ENCODE measurements at regions not wholly inside any gene's neighbourhood (a gene's known extent, or its start where the extent isn't known, plus 50 kb on each side); places are given as distances from the start of the nearest gene placed in this dataset.

DNA sequence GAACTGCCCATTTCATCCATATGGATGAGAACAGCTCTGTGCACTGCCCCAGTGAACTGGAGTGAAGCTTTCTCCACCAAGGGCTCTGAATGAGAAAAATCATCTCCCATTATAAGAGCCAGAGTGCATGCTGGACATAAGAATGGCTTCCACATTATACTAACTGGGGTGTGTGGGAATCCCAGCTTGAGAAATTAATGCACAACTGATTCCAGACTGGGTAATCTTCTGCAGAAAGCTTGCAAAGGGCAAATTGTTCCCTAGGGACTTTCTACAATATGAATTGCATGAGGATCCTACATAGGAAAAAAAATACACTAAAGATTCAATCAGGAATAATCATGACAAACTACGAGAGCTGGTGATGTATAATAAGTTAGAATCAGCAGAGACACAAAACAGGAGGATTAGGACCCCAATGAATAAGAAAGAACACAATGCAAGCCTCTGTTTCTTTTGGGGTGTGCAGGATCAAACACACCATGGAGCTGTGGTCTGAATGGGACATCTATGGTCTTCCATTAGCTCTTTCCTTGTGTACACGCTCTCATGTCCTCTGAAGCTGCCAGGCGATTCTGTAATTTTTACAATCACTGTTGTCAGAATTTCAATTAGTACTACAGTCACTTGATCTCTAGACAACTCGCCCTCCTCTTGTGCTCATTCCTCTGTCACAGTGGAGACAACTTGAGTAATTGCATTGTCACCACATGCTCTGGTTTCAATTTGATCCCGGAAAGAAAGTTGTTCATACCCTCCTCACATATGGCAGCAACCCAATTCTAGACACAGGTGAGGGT, 1327.4 kb downstream of the GATA3 start:
- TF ChIP-seq, protein P1, sequence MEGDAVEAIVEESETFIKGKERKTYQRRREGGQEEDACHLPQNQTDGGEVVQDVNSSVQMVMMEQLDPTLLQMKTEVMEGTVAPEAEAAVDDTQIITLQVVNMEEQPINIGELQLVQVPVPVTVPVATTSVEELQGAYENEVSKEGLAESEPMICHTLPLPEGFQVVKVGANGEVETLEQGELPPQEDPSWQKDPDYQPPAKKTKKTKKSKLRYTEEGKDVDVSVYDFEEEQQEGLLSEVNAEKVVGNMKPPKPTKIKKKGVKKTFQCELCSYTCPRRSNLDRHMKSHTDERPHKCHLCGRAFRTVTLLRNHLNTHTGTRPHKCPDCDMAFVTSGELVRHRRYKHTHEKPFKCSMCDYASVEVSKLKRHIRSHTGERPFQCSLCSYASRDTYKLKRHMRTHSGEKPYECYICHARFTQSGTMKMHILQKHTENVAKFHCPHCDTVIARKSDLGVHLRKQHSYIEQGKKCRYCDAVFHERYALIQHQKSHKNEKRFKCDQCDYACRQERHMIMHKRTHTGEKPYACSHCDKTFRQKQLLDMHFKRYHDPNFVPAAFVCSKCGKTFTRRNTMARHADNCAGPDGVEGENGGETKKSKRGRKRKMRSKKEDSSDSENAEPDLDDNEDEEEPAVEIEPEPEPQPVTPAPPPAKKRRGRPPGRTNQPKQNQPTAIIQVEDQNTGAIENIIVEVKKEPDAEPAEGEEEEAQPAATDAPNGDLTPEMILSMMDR (conservative IDR thresholded peaks at IDR 0.05), result no peak
- TF ChIP-seq EZH2 (IDR thresholded peaks at IDR 0.05; ENCODE audit: low read depth), result no peak
